ENCODE measurements at regions not wholly inside any gene's neighbourhood (a gene's known extent, or its start where the extent isn't known, plus 50 kb on each side); places are given as distances from the start of the nearest gene placed in this dataset.

DNA sequence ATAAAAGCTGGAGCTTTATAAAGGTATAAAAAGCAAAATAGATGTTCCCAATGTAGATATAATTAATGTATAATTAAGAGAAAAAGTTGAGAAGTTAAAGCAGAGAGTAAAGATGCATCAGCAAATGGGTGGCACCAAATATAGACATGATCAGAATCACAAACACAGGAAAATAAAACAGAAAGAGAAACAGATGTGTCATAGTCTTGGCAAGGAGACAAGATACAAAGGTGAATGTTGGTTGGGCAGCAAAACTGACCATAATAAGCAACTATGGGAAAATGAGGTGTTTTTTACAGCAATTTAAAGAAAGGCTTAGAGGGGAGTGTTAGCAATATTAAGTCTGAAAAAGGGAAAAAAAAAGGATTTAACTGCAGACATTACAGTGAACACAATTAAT is 135.4 kb upstream of the CLEC14A start:
- H3K4me3 ChIP-seq (ENCODE audit: low read depth, low read length): no peak overlapping the region
- TF ChIP-seq, protein P1, sequence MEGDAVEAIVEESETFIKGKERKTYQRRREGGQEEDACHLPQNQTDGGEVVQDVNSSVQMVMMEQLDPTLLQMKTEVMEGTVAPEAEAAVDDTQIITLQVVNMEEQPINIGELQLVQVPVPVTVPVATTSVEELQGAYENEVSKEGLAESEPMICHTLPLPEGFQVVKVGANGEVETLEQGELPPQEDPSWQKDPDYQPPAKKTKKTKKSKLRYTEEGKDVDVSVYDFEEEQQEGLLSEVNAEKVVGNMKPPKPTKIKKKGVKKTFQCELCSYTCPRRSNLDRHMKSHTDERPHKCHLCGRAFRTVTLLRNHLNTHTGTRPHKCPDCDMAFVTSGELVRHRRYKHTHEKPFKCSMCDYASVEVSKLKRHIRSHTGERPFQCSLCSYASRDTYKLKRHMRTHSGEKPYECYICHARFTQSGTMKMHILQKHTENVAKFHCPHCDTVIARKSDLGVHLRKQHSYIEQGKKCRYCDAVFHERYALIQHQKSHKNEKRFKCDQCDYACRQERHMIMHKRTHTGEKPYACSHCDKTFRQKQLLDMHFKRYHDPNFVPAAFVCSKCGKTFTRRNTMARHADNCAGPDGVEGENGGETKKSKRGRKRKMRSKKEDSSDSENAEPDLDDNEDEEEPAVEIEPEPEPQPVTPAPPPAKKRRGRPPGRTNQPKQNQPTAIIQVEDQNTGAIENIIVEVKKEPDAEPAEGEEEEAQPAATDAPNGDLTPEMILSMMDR (IDR thresholded peaks at IDR 0.05; ENCODE audit: low read depth, low read length): no peak

DNA sequence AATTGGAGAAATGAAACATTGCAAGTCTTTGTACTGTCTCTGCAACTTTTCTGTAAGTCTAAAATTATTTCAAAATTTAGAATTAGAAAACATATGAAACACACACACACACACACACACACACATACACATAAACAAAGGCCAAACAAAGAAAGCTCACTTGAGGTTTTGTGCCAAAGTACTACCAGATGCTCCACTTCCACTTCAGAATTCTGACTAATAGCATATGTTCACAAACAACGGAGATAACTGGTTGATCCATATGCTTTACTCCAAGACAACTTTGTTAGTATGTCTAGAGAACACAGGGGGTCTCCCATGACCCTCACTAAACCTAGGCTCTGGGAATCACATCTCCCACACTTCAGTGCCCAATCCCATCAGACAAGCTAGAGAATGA is 133.8 kb upstream of the CLEC14A start:
- H3K4me3 ChIP-seq (ENCODE audit: low read depth, low read length): no peak overlapping the region
- TF ChIP-seq, protein P1 (IDR thresholded peaks at IDR 0.05; ENCODE audit: low read depth, low read length): no peak

DNA sequence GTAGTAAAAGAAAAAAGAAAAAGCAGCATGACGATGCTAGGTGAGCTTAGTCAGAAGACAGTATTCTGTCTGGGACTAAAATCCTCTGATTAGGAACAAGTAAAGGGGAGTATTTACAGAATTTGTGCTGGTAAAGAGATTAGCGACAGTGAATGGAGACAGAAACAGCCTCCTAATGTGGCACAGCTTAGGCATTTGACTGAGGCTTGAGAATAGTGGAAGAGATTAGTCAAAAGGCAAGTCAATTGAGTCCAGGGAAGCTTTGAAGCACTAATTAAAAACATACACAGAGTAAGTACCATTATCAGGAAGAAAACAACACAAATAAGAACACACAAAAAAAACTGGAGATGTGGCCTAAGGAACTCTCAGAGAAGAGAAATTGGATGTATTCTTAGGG is 131.9 kb upstream of the CLEC14A start:
- TF ChIP-seq, protein P1 (IDR thresholded peaks at IDR 0.05; ENCODE audit: low read depth, low read length): no peak

DNA sequence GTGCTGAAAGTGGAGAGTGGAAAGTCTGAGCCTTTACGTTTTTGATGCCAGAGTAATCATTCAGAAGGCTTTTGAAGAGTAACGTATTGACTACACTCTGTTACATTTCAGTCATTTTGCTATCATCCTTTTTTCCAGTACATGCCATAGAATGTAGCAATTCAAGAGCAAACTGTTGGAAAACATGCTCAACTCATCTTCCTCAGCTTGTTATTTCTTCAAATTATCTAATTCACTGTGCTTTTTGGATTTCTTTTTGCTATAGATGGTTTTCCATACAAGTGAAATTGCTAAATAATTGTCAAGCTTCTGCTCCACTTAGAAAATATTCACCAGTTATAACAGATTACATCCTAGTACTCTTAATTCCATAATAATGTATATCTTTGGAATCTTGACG is 129.9 kb upstream of the CLEC14A start:
- H3K4me3 ChIP-seq (ENCODE audit: low read depth, low read length): no peak overlapping the region
- TF ChIP-seq, protein P1 (IDR thresholded peaks at IDR 0.05; ENCODE audit: low read depth, low read length): no peak

More for the DNA sequence above, 131.9 kb upstream of the CLEC14A start:
- H3K4me3 ChIP-seq (ENCODE audit: low read depth, low read length): no peak overlapping the region

DNA sequence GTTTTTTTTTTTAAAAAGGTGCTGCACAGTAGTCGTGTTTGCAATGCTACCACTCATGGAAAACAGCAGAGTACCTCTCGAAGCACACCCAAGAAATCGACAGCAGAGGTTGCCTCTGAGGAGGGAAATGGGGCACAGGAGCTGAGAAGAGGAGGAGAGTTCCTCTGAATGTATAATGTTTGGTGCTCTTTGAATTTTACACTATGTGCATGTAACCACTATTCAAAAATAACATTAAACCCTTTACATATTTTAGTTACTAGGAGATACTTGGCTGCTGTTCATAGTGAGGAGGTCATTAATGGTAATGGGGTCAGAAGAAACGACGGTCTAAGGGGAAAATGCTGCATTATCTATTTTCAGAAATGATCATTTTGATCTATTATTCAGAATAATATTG is 129.4 kb upstream of the CLEC14A start:
- H3K4me3 ChIP-seq (ENCODE audit: low read depth, low read length): no peak overlapping the region
- TF ChIP-seq, protein P1 (IDR thresholded peaks at IDR 0.05; ENCODE audit: low read depth, low read length): no peak

DNA sequence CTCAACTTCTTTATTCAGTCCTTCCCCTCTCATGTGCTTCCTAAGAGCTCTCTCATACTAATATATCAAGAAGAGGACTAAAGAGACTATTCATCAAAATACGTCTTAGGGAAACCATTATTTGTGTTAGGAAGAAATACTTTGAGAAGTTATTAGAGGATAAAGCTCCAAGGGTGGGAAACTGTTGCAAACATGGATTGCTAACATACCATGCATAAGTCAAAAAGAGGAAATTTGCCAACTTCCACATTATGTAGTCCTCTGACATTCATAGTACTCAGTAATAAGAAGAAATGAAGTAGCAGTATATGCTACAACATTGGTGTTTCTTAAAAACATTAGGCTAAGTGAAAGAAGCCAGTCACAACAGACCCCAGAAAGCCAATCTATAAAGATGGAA is 128.8 kb upstream of the CLEC14A start:
- no peak overlapping the region for H3K4me3 ChIP-seq (ENCODE audit: low read depth, low read length)
- TF ChIP-seq, protein P1 (IDR thresholded peaks at IDR 0.05; ENCODE audit: low read depth, low read length): no peak

DNA sequence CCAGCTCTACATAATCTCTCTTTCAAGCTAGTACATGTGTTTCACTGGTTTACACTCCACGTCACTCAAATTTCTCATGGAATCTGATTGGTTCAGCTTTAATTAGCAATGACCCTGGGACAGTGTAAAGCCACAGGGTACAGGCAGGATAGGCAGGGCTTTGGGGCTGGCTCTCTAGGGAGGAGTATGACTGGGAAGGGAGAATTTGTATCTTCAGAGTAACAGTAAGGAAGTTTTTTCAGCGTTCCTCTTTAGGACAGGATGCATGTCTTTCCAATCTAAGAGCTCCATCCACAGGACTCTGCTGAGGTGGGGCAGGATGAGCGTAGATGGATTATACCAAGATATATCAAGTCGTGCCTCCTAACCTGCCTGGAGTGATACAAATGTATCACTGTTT is 112.0 kb upstream of the CLEC14A start:
- no peak overlapping the region for H3K4me3 ChIP-seq (ENCODE audit: low read depth, low read length)
- TF ChIP-seq, protein P1 (IDR thresholded peaks at IDR 0.05; ENCODE audit: low read depth, low read length): no peak

Data from WI38 (cell line).